ENCODE measurements at regions not wholly inside any gene's neighbourhood (a gene's known extent, or its start where the extent isn't known, plus 50 kb on each side); places are given as distances from the start of the nearest gene placed in this dataset.

DNA sequence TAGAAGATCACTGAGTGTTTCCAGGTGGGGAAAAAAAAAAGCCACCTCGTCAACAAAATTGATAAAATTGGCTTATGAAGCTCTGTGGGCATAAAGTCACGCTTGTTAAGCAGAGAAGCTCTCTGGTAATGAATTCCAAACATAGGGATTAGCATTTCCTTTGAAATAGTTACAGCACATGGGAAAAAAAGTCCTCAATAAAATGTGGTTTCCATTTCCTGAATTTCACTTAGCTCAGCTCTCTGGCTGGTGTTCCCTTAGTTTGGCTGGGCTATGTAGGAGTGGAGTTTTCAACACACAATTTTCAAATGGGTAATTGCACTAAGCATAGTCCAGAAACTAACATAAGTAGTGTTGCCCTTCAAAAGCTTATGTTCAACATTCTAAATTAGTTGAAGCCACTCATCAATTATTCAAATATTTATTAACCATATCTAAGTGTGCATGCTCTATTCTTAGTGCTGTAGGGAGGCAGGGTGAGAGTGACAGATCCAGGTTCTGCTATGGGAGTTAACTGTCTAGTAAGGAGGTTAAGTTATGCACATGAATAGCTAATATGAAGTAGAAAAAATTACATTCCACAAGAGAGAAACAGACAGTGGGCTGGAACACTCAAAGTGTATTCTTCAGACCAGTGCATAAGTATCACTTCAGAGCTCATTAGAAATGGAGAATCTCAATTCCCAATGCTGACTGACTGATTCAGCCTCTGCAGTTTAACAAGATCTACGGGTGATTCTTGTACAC lies 445.7 kb downstream of the SMARCA1 start:
- DNase-seq, result no peak

DNA sequence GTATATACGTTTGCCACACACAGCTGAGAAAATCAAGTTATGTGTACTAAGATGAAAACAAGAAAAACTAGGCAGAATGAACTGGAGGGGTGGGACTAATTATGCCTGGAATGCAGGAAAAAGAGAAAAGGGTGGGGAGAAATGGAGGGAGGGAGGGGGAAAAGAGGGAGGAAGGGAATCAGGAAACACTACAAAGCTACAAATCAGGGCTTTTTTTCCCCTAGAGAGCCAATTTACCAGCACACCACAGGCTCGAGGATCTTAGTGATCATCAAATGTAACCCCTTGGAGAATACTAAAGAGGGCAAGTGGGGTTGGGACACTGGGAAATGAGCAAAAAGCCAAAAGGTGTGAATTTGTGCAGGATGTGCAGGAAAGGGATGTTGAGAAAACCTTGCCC lies 451.9 kb downstream of the SMARCA1 start:
- no peak for DNase-seq

- no peak for DNase-seq
Observed at GRCh38 chrX:129065895-129066294, 457.4 kb downstream of the SMARCA1 start.

DNA sequence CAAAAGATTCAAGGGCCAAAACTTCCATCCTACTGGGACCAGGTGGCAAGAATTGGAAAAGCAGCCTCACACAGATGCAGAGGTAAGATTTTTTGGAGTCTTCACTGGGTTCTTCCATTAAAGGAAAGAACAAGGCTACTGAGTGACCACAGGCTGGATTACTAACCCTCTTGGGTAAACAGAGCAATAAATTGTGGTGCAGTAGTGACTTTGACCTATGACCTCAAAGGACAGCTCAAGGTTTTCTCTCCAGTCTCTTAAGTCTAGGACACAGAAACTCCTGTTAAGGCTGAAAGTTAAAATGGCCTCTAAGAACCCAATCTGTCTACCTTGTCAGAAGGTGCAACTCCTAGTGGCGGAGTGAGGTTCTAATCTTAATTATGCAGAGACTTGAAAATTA lies 464.9 kb downstream of the SMARCA1 start:
- no peak for DNase-seq

GRCh38 chrX:129043138-129043537 lies 480.2 kb downstream of the SMARCA1 start:
- no peak for DNase-seq

GRCh38 chrX:129041319-129041718 lies 482.0 kb downstream of the SMARCA1 start:
- DNase-seq, result no peak

GRCh38 chrX:129040124-129040523 lies 483.2 kb downstream of the SMARCA1 start:
- no peak for DNase-seq

GRCh38 chrX:129039176-129039575 lies 484.1 kb downstream of the SMARCA1 start:
- DNase-seq, result no peak

DNA sequence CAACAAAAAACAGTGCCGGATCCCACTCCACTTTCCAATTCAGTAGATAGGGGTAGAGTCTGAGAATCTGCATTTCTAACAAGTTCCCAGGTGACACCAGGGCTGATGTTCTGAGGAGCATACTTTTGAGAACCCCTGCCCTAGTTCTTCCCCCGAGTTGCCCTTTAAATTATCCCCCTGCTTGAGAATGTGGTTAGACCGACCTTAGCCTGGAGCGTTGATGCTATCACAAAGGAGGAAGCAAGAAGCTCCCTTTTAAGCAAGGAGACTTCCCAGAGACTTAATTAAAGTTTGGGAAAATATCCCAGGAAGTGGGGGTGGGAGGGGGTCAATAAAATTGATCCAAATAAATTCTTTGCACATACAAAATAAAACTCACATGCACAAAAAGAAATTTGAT lies 485.9 kb downstream of the SMARCA1 start:
- DNase-seq, result no peak

DNA sequence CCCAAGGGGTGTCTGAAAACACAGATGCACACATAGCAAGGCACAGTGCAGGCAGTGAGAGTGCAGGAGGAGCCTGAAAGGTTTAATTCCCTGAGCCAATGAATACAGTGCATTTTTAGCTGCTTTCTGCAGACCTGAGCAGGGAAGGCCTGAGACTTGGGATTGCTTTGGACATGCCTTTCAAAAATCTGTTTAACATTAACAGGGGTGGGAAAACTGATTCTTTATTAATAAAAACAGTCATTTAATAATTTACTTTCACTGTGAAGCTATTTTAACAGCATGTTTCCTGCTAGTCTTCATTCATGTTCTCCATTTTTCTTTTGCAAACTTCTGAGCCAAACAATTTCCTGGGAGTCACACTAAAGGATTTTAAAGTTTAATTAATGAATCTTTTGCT lies 488.1 kb downstream of the SMARCA1 start:
- DNase-seq, result no peak

DNA sequence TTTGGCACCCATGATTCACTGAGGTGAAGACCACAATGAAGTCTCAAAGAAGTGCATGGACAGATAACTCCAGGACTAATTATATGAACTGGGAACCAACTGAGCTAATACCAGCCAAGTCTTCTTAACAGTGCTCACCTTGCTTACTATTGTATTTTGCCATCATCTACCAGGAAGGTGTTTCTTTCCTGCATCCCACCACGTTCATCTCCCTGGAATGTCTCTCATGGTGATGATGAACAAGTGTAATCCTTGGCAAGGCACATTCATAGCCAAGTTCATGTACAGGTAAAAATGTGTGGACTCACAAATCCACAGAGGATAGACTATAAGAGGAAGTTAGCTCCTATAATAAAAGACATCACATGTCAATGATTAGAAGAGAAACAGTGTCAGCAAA lies 489.1 kb downstream of the SMARCA1 start:
- no peak for DNase-seq

GRCh38 chrX:129026202-129026601 lies 497.1 kb downstream of the SMARCA1 start:
- DNase-seq, result no peak

GRCh38 chrX:129025376-129025775 lies 497.9 kb downstream of the SMARCA1 start:
- DNase-seq, result no peak

DNA sequence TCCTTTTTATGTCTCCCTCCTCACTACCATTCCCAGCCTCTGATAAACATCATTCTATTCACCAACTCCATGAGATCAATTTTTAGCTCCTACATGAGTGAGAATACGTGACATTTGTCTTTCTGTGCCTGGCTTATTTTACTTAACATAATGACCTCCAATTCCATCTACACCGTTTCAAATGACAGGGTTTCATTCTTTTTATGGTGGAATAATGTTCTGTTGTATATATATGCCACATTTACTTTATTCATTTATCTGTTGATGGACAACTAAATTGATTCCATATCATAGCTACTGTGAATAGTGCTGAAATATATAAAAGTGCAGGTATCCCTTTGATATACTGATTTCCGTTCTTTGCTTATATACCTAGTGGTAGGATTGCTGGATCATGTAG lies 503.9 kb downstream of the SMARCA1 start:
- no peak for DNase-seq

- no peak for DNase-seq
Observed at GRCh38 chrX:129015381-129015780, 507.9 kb downstream of the SMARCA1 start.

DNA sequence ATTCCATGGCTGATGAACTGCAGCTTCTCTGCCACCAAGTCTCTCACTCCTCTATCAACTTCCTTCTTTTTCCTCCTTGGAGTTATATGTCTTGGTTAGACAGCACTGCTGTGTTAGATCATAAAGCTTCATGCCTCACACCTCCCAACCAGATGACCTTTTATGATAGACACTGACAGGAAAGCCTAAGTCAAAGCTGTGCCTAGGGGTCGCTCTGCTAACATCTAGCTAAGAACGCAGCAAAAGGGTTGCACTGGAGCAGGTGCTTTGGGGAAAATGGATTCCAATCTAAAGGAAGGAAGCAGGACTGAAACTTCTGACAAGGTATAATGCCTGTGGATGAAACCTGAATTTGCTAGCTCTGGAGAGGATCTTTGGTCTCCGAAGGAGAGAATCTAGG lies 509.7 kb downstream of the SMARCA1 start:
- no peak for DNase-seq

DNA sequence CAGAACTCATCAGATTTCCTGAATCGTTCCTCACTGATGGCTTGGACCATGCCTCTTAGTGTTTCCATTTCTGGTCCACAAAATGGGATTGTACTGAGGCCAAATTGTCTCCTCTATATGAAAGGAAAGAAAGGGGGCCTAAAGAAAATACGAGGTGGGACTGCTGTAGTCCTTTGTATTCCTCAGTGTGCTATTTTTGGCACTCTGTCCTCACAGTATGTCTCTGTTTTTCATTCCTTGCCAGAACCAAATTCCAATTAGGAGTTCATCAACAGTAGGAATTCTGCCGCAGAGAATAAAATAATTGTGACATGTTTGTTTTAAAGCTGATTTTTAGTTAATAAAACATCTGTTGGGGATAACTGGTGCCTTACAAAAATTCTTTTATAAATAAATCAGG lies 515.7 kb downstream of the SMARCA1 start:
- DNase-seq, result no peak

DNA sequence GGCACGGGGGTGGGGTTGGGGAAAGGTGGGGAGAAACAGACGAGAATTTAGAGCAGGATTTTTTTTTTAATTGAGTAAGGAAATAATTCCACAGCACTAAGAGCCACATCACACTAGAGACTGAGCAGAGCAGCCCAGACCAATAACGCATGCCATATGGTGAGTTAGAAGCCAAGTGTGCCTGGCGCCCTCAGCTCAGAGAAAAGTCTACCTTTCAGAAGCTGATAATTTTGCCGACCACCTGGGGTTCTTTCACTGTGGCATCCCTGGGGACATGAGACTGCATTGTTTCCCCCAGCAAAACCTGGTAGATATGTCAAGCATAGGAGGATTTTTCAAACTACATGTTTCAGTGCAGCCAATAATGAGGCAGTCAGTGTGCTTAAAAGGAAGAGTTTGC lies 516.8 kb downstream of the SMARCA1 start:
- DNase-seq, result peak; percentile 82

DNA sequence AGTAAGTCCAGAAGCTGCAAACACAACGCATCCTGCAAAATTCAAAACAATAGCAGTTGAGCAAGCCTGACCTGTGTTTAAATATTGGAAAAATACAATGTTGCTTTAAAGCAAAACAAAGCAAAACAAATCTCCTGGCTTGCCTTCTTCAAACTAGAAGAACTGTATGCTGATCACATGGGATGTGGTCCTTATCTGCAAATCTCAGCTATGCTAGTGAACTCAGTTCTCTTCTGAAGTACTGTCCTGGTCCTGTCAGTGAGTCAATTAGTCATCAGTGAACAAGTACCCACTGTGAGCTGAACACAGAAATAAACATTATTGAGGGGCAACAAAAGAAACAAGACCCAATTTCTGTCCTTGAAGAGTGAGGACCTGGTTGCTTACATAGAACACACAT lies 522.5 kb downstream of the SMARCA1 start:
- DNase-seq, result no peak

DNA sequence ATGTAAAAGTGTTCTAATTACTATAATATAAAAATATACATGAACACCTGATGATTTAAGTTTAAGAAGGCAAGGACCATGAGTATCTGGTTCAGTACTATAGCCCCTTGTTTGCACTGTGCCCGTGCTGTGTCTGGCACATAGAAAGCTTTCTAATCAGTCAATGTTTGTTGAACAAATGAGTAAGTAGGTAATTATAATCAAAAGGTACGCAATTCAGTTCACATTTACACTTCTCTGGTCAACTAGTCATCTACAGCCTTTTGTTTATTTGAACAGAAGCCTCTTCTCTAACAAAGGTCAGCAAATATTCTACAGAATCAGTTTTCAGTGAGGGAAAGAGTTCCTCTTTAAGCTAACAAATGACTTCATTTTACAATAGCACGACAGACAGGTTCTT lies 523.3 kb downstream of the SMARCA1 start:
- DNase-seq, result no peak

GRCh38 chrX:128992107-128992971 lies 531.0 kb downstream of the SMARCA1 start:
- DNase-seq, result no peak

GRCh38 chrX:128975745-128976144 lies 547.5 kb downstream of the SMARCA1 start:
- DNase-seq, result no peak

DNA sequence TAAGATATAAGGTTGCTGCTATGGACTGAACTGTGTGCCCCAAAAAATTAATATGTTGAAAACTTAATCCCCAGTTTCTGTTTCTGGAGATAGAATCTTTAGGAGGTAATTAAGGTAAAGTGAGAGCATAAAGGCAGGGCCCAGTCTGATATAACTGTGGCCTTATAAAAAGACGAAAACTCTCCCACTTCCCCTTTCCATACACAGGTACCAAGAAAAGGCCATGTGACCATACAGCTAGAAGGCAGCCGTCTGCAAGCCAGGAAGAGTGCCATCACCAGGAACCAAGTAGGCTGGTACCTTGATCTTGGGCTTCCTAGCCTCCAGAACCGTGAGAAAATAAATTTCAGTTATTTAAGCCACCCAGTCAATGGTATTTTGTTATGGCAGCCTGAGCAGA lies 550.3 kb downstream of the SMARCA1 start:
- DNase-seq, result no peak

DNA sequence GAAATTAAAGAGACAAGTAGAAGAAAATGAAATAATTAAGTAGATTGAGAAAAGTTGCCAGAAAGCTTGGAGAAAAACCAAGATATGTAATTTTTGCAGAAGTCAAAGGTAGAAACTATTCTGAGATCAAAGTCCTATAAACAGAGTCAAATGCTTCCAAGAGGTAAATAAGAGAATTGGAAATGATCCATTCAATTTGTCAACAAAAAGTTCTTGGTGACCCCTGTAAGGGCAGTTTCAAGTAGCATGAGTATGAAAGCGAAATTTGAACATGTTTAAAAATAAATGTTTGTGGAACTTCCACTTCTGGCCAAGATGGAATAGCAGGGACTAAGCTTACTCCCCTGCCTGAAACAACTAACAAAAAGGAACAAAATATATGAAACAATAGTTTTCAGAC lies 562.0 kb downstream of the SMARCA1 start:
- no peak for DNase-seq
